Spleen (tissue), 11 donors: ENCODE measurements at regions not wholly inside any gene's neighbourhood (a gene's known extent, or its start where the extent isn't known, plus 50 kb on each side); places are given as distances from the start of the nearest gene placed in this dataset.

Source experiments
- DNase-seq: peaks from one replicate; pipeline ENCODE4 v3.0.0-alpha.2; 2020
- H3K27ac ChIP-seq, 8 donors: fragments of 200-600 bp; sonication (generic) in 7 of 8; 1 replicate in 4 of 8; 2 replicates in 4 of 8; pipeline versions ENCODE4 v1.5.0 to v1.8.0; 2016 to 2021; ENCODE audit warnings: inconsistent platforms in 4 of 8, mild to moderate bottlenecking in 4 of 8, moderate library complexity in 1 of 8
- H3K27me3 ChIP-seq, 7 donors: fragments of 200-600 bp; sonication (generic) in 6 of 7; replicated peaks in 1 of 7; 1 replicate in 4 of 7; 2 replicates in 3 of 7; pipeline versions ENCODE4 v1.5.0 to v1.8.0; 2016 to 2021; ENCODE audit warnings: inconsistent platforms in 3 of 7, mild to moderate bottlenecking in 1 of 7
- H3K36me3 ChIP-seq, 6 donors: fragments of 200-600 bp; sonication (generic) in 5 of 6; 1 replicate in 4 of 6; 2 replicates in 2 of 6; pipeline versions ENCODE4 v1.5.0 to v1.8.0; 2016 to 2021; ENCODE audit warnings: inconsistent platforms in 2 of 6
- H3K4me1 ChIP-seq, 6 donors: fragments of 200-600 bp; sonication (generic) in 5 of 6; 1 replicate in 3 of 6; 2 replicates in 3 of 6; pipeline versions ENCODE4 v1.5.0 to v1.8.0; 2016 to 2021; ENCODE audit warnings: inconsistent platforms in 3 of 6
- H3K4me3 ChIP-seq, 8 donors: fragments of 200-600 bp; sonication (generic) in 7 of 8; 1 replicate in 4 of 8; 2 replicates in 4 of 8; pipeline versions ENCODE4 v1.5.0 to v1.8.0; 2016 to 2021; ENCODE audit warnings: inconsistent platforms in 4 of 8, mild to moderate bottlenecking in 4 of 8, moderate library complexity in 2 of 8
- H3K9me3 ChIP-seq, 8 donors: fragments of 200-600 bp; sonication (generic) in 7 of 8; 1 replicate in 4 of 8; 2 replicates in 4 of 8; pipeline versions ENCODE4 v1.5.0 to v1.8.0; 2016 to 2021; ENCODE audit warnings: inconsistent platforms in 4 of 8
- CTCF ChIP-seq, 11 experiments: fragments of 200-600 bp in 7 of 11; fragments of 450-650 bp in 4 of 11; sonication (generic) in 4 of 11; IDR thresholded peaks in 8 of 11; conservative IDR thresholded peaks in 3 of 11; 1 replicate in 7 of 11; 2 replicates in 4 of 11; pipeline versions ENCODE4 v1.4.0 to v1.8.0; 2016 to 2021; ENCODE audit warnings: antibody characterized with exemption in 11 of 11, inconsistent platforms in 4 of 11, mild to moderate bottlenecking in 1 of 11
- POLR2A ChIP-seq, 3 donors: fragments of 450-650 bp; IDR thresholded peaks; one replicate each; pipeline ENCODE4 v1.5.1; 2017; ENCODE audit warnings: antibody characterized with exemption in 3 of 3, mild to moderate bottlenecking in 1 of 3
- POLR2AphosphoS5 ChIP-seq, 3 donors: sonication (generic); formaldehyde crosslinking; IDR thresholded peaks; one replicate each; pipeline ENCODE4 v1.5.1; 2017; ENCODE audit warnings: antibody characterized with exemption in 3 of 3
- WGBS, 5 donors: extraction: QIAGEN DNeasy Blood & Tissue Kit in 3 of 5; methylation state at CpG; one replicate each; pipeline versions ENCODE4 v1.1.5 to v1.1.7; 2013 to 2018; 5-methylcytosine and 5-hydroxymethylcytosine counted together
- intact Hi-C: fragments of 100-400 bp; cut with DNase I; formaldehyde crosslinking; loops from one replicate; pipeline ENCODE4 v1.15.0; 2023; ENCODE audit warnings: low total_unique reads
- donor health status: healthy with polysubstance abuse.
- donor health status: DM: no; HTN: no; CAD: no; lungs with moderate emphysema.
- donor health status: DM: no; HTN: no; CAD: no.
- donor health status: Bipolar disorder and iron deficiency.
- donor health status: healthy.
- donor health status: DM: no; HTN: no; CAD: no.
- donor health status: DM: yes; HTN: yes; CAD: no.

GRCh38 chr6:14390805-14391204, 273.2 kb downstream of the CD83 start:
- WGBS, 5 donors: 76 to 94% (median 86%) methylated on average over 2 of the region's 2 CpGs
- Histone ChIP-seq H3K27me3 (no peaks in the 10 kb centered on the region), H3K4me3 (no peak overlapping the region), H3K36me3 (no peaks in the 10 kb centered on the region), H3K27ac (no peak overlapping the region), H3K4me1 (peaks cover 0 to 10% (median 4%) of the 10 kb centered on the region in 6 donors), H3K9me3 (no peaks in the 10 kb centered on the region)
- no peak for DNase-seq
- TF ChIP-seq CTCF (IDR thresholded peaks at IDR 0.05 in 8 of 11, conservative IDR thresholded peaks at IDR 0.05 in 3 of 11) (no peak), POLR2A (IDR thresholded peaks at IDR 0.05) (no peak), POLR2AphosphoS5 (IDR thresholded peaks at IDR 0.05) (no peak)
- intact Hi-C loops: no loop called here

- no peaks in the 10 kb centered on the region for H3K27me3 ChIP-seq
- WGBS, 5 donors: 77 to 98% (median 82%) methylated on average over 4 of the region's 4 CpGs
- intact Hi-C loops: no loop called here
- DNase-seq: no peak
- H3K4me3 ChIP-seq: no peak overlapping the region
- H3K36me3 ChIP-seq: no peaks in the 10 kb centered on the region
- no peak overlapping the region for H3K27ac ChIP-seq
- no peak for TF ChIP-seq POLR2AphosphoS5 (IDR thresholded peaks at IDR 0.05)
- no peak for TF ChIP-seq POLR2A (IDR thresholded peaks at IDR 0.05)
- TF ChIP-seq CTCF (IDR thresholded peaks at IDR 0.05 in 8 of 11, conservative IDR thresholded peaks at IDR 0.05 in 3 of 11): no peak
- H3K4me1 ChIP-seq: peaks cover 0 to 15% (median 1%) of the 10 kb centered on the region in 6 donors
- no peaks in the 10 kb centered on the region for H3K9me3 ChIP-seq
Measured at GRCh38 chr6:14393910-14394309, 276.3 kb downstream of the CD83 start.

- no peak for DNase-seq
- Histone ChIP-seq H3K9me3 (no peaks in the 10 kb centered on the region), H3K27ac (no peak overlapping the region), H3K36me3 (no peaks in the 10 kb centered on the region), H3K27me3 (no peaks in the 10 kb centered on the region), H3K4me3 (no peak overlapping the region), H3K4me1 (peaks cover 0 to 15% (median 1%) of the 10 kb centered on the region in 6 donors)
- TF ChIP-seq CTCF (IDR thresholded peaks at IDR 0.05 in 8 of 11, conservative IDR thresholded peaks at IDR 0.05 in 3 of 11) (no peak), POLR2AphosphoS5 (IDR thresholded peaks at IDR 0.05) (no peak), POLR2A (IDR thresholded peaks at IDR 0.05) (no peak)
- 92 to 96% (median 94%) methylated on average over 4 of the region's 4 CpGs for WGBS, 5 donors
- intact Hi-C loops: no loop called here
Measured at GRCh38 chr6:14396392-14396791, 278.8 kb downstream of the CD83 start.

GRCh38 chr6:14396826-14397517, 279.4 kb downstream of the CD83 start:
- H3K4me1 ChIP-seq: peaks cover 0 to 15% (median 1%) of the 10 kb centered on the region in 6 donors
- H3K36me3 ChIP-seq: no peaks in the 10 kb centered on the region
- intact Hi-C loops: no loop called here
- DNase-seq: peak; percentile 87
- no peaks in the 10 kb centered on the region for H3K27me3 ChIP-seq
- no peak overlapping the region for H3K27ac ChIP-seq
- TF ChIP-seq POLR2A (IDR thresholded peaks at IDR 0.05) (no peak), CTCF (IDR thresholded peaks at IDR 0.05 in 8 of 11, conservative IDR thresholded peaks at IDR 0.05 in 3 of 11) (peak in 8 of 11 experiments; percentile 17 to 55 (median 38)), POLR2AphosphoS5 (IDR thresholded peaks at IDR 0.05) (peak in 1 of 3 donors; percentile 37)
- 38 to 45% (median 43%) methylated on average over 11 to 12 of the region's 12 CpGs for WGBS, 5 donors
- H3K9me3 ChIP-seq: no peaks in the 10 kb centered on the region
- no peak overlapping the region for H3K4me3 ChIP-seq
